ENCODE measurements at regions not wholly inside any gene's neighbourhood (a gene's known extent, or its start where the extent isn't known, plus 50 kb on each side); places are given as distances from the start of the nearest gene placed in this dataset.
A peak's percentile ranks its signal among the peaks of the same experiment; 100 is the strongest.

DNA sequence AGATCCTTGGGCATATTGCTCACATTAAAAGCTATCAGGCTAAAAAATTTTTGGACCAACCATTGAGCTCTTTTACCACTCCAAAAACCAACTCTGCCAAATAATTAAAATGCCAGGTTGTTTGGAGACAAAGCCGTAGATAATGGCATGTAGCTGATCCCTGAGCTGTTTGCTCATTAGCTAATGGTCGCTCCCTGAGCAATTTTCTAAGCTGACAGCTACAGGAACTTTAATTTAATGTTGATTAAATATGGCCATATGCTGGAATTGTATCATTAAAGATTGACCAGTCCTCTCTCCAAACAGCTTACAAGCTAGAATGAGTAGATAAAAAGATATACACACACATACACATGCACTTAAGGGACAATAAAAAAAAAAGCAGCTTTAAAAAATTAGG is 216.2 kb upstream of the ARHGAP20 start:
- no peak for DNase-seq (ENCODE audit: low spot score)

DNA sequence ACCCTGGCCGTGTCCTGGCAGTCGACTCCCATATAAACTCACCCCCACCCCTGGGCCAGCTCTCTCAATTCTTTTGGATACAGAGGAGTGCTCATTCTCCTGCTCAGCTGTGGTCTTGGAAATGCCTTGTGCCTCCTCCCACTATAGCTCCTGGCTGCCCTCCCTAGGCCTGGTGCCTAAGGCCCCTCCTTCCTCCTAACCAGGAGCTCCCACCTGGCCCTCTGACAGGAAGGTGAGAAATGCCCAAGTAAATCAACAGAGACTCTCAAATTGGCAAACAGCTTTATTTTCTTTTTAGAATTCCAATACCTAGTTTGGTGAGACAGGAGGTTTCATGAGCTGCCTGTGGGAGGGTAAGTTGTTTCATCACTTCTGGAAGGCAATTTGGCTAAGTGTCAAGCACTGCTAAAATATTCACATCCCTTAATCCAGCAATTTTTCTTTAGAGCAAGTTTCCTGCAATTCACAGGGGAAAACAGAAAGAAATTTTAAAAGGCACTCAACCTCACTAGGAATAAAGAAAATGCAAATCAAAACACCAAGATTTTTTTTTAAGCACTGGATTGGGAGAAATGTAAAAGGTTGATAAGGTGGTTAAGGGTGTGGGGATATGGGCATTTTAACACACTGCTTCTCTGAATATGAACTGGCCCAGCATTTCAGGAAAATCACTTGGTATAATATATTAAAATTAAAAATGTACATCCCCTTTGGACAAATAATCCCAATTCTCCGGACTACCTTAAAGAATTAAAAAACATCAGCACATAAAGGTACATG is 209.7 kb upstream of the ARHGAP20 start:
- DNase-seq (ENCODE audit: low spot score) = no peak

DNA sequence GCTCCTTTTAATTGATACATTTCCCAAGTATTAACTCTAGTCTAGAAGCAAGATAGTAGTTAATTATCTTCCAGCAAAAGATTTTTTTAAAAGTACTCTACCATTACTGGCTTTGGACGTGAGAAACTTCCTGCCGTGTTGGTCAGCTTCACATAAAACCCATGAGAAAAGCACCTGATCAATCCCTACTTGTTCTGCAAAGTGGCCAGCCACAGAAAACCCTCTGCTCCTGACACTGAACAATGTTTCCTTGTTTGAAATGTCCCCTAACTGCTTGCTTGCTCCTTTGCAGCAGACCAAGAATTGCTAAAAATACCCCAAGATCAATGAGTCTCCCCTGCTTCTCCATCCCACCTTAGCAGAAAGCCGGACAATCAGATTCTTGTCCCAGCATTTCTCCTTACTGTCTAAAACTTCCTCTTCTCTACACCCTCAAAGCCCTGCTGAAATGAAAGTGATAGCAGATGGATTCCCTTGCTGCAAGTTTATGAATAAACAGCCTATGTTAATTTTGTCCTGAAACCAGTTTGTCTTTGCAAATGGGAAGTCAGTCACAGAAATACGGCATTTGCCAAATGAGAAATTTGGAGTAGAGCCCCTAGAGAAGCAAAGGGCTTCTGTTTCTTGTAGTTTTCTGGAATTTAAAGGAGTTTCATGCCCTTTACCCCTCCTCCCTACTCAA is 207.1 kb upstream of the ARHGAP20 start:
- no peak for DNase-seq (ENCODE audit: low spot score)

DNA sequence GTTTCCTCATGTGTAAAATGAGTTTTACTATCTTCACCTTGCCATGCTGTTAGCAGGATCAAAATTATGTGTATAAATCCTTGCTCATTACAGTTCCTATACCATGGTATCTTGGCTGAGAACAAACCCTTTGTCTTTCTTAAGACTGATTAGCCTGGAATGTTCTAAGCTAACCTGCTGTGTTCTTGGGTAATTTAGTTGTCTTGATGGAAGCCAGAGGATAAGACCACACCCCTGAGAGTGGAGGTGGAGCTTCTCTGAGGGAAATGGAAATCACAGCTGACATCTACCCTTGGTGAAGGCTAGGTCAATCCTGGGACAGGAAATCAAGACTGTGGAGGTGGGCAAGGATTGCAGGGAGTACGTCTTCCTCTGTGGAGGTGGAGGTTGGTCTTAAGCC is 206.1 kb upstream of the ARHGAP20 start:
- DNase-seq (ENCODE audit: low spot score) = no peak

DNA sequence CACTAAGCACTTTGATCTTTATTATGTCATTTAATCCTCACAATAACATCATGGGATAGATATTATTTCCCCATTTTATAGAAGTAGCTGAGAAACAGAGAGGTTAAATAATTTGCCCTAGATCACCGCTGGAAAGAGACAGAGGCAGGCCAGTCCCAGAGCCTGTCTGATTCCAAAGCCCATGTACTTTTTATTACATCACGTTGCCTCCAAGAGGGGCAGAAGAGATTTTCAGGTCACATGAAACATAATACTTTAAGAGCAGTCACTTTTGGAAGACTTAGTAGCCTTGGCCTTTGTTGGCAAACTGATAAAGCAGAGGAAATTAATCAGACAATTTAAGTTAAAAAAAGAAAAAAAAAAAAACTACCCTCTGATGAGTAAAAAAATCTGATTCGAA is 200.2 kb upstream of the ARHGAP20 start:
- no peak for DNase-seq (ENCODE audit: low spot score)

DNA sequence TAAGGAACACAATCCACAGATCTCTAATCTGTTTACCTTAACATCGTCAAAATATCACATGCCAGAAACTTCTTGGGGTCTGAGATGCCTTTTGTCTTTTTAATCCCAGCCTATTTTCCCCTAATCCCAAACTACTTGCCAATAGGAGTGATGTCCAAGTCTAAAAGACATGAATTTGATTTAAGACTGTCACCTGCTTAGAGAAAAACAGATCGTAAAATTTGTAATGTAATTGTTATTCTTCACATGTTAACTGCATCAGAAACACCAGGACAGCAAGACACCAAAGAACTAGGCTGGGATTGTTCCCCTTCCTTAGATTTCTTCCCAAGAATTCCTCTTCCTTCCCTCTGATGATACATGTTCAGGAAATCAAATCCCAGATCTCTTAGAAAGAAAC is 198.1 kb upstream of the ARHGAP20 start:
- DNase-seq (ENCODE audit: low spot score) = no peak

DNA sequence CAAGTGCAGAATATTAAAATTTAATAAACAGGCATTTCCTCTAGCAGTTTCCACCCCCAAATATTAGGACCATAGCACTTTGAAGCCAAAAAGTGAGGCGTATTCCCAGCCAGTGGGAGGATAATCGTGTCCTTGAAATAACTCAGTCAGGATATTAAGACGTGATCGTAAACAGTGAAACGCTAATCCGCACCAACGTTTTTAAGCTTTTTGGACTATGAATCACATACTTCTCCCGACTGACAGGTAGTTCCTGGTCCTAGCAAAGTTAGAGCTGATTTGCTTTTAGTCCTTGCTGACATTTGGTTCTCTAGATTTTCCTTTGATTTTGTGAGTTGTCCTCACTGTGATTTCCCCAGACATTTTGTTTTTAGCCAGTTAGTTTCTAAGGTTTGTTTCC is 197.1 kb upstream of the ARHGAP20 start:
- no peak for DNase-seq (ENCODE audit: low spot score)

DNA sequence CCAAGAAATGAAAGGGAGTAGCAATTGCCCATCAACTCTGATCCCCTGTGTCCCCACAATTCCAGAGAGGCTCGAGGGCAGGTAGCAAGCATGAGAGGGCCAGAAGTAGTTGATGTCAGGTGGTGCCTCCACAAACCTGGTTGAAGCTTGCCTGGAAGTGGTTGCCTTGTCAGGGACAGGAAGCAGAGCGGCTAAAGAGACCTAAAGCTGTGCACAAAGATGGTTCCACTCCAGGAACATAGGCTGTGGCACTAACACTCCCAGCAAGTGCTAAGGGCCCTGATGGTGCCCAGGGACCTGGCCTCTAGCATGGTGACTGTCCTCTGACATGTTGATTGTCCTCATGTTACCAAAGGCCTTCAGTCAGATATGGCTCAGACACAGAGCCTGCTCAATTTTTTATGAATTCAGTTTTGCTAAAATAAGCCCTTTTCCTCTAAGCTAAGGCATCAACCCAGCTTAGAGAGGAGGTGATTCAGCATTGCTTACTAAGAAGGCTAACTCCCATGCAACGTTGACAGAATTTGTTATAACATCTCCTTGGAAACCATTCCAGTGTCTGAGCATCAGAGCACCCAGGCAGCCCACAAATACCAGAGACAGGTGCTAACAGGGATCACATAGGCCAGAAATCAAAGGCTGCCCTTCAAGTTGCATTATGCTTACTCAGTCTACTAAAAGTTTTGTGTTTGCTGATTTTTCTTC is 196.3 kb upstream of the ARHGAP20 start:
- peak; percentile 58 for DNase-seq (ENCODE audit: low spot score)

DNA sequence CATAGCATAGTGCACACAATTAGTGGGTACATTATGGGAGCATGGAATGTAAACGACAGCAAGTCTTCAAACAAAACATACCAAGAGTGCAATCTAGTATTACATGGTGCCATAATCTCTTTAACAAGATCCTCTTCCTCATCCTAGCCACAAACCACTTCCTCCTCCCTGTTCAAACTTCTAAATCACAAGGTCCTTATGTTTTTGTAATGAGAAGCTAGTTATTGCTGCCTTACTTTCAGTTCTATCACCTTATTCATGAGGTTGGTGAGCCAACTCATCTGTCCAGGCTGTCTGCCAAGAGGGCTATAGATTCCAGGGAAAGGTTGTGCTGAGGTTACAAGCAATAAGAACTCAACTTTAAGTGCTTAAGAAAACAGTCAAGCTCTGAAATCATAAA is 195.4 kb upstream of the ARHGAP20 start:
- DNase-seq (ENCODE audit: low spot score) = peak; percentile 34

DNA sequence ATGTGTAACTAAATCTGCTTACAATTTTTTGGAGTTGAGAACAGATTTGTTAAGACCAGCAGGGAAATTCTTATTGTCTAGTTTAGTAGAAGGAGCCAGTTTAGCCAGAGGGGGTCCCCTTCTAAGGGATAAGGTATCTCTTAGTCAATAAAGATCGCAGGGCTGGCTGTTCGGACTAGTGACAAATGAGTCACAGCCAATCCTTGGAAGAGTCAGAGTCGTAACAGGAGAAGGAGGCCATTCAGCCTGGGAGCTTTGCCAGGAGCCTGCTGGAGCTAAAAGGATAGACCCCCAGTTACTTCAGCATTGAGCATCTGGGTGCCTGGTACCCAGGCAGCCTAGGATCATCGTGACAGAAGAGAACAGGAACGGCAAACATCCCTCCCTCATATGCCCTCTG is 191.6 kb upstream of the ARHGAP20 start:
- DNase-seq (ENCODE audit: low spot score) = no peak

DNA sequence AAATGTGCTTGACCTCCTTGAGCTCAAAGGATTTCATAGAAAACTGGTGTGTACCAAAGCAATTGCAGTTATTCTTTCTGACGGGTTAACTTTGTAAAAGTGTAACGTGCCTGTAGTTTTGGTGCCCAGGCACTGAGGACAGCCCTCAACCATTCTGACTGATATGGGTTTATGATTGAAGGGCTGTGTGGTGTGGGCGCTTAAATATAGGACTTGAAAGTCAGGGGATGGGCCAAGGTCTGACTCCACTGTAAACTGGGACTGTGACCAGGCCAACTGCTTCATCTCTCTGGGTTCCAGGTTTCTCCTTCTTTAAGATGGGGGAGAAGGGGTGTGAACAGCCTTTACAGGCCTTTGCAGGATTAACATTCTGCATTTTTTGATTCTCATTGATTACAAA is 191.1 kb upstream of the ARHGAP20 start:
- DNase-seq (ENCODE audit: low spot score) = no peak

DNA sequence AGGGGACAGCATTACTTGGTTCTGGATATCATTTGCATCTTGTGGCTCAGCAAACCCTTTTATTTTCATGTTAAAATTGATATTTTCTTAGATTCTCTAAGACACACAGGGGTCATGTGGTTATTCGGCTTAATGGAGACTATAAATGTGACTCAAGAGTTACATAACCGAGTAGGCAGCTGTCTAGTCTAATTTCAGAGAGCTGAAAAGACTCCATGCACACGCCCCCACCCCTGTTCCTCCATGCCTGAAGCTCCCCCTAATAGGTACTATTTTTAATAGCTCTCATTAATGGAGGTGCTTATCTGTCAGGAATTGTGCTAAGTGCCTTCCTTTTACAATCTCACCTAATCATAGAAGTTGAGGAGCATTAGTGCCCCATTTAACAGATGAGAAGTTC is 189.2 kb upstream of the ARHGAP20 start:
- DNase-seq (ENCODE audit: low spot score) = no peak

DNA sequence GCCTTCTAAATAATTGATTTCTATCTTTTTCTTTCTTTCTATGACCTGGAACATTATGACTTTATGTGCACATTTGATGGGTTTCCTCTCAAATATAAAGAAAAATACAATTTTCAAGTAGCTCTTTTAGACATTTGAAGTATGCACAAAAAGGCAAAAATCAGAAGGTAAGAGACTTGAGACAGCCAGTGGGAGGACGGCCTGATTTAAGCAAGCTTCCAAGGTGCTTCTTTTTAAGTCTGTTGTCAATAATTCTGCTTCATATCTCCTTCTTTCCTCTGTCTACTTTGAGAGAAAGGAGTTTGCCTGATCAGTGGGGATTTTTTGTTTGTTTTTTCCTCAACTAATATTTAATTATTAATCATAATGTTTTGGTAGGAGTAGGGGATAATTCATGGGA is 188.2 kb upstream of the ARHGAP20 start:
- no peak for DNase-seq (ENCODE audit: low spot score)

DNA sequence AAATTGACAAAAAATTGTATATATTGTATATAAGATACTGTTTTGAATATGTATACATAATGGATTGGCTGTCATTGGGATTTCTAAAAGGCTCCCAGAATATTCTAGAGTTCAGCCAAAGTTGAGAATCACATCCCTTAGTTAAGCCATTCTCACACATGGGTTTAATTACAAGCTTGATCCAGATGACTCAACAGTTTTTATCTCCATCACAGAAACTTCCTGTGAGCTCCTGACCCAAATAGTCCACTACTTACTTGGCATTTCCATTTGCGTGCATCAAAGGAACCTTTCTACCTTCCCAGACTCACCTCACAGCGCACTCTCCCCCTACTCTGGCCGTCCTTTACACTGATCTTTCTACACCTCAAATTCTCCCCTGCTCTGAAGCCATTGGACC is 184.8 kb upstream of the ARHGAP20 start:
- DNase-seq (ENCODE audit: low spot score) = peak; percentile 77

DNA sequence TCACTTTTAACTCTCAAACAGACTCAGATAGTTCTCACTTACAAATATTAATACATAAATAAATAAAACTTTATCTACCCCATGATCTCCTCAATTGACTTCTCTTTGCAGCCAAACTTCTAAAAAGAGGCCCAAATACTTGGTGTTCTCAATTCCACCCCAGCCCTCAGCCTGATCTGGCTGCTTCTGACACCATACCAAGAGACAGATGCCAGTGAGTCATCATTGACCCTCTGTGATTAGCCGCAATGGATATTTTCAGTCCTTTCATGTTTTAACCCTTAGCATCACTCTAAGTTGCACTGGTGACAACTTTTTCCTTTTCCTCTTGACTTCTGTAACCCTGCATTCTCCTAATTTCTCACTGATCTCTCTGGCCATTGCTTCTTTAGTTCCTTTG is 184.1 kb upstream of the ARHGAP20 start:
- peak; percentile 79 for DNase-seq (ENCODE audit: low spot score)

DNA sequence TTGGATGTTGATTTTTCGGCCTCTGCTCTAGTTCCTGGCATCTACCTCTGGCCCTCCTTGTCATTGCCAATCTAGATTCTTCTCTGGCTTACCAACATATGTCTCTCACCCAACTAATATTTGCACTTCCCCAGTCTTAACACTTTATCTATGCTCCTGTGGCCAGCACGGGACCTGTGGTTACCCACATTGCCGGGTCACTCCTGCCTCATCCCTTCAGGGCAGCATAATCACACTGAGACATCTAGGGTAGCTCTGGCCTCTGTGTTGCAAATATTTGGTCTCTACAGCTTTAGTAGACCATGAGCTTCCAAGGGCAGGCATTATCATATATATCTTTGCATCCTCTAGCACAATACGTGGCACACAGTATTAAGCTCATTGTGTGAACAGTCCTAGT is 182.0 kb upstream of the ARHGAP20 start:
- no peak for DNase-seq (ENCODE audit: low spot score)

DNA sequence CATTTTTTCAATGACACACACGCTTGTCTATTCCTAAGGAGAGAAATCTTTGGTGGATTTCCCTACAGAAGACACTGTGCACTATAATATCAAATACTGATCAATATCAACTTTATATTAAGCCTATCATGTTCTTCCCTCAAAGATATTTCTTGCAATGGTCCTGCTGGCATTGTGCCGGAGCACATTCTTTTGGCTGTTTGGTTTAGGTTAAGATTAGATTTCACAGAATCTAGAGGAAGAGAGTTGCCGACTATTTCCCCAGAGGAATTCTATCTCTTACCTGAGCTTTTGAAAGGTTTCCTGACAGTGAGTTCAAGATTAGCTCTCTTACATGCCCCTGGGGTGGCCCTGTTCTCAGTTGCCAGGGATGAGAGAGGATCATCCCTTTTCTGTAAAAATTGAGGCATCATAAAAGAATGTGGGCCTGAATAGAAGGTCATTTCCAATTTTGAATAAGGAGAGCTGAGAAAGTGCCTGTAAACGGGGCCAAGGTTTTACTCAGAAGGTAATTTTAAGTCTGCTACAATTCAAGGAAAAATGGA is 180.6 kb upstream of the ARHGAP20 start:
- no peak for DNase-seq (ENCODE audit: low spot score)

DNA sequence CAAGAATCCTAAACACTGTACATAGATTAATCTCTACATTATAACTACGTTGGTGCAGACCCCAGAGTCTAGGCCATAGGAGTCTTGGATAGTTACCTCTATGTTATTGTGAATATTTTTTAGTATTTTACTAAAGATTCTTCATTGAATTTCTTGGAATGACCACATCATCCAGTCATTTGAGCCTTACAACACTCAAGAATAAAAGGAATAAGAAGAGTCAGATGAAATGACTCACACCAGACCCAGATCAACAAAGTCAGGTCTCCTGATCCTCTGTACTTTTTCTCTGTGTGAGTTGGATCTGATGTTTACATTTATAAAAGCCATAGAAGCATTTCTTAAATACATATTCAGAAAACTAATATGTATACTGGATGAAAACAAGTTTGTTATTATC is 179.2 kb upstream of the ARHGAP20 start:
- DNase-seq (ENCODE audit: low spot score) = peak; percentile 35

DNA sequence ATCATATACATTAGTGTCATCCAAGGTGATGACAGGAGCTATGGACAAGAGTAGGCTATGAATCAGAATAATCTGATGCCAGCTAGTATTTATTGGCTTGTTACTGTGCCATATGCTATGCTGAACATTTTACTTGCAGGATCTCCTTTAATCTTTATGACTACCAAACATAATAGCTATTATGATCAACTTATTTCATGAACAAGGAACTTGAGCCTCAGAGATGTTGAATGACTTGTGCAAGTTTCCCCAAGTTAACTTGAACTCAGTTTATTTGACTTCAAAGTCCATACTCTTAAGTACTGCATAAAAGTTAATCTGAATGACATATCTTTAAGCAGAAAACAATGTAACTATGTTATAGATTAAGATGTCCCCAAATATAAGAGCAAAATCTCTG is 178.8 kb upstream of the ARHGAP20 start:
- no peak for DNase-seq (ENCODE audit: low spot score)

DNA sequence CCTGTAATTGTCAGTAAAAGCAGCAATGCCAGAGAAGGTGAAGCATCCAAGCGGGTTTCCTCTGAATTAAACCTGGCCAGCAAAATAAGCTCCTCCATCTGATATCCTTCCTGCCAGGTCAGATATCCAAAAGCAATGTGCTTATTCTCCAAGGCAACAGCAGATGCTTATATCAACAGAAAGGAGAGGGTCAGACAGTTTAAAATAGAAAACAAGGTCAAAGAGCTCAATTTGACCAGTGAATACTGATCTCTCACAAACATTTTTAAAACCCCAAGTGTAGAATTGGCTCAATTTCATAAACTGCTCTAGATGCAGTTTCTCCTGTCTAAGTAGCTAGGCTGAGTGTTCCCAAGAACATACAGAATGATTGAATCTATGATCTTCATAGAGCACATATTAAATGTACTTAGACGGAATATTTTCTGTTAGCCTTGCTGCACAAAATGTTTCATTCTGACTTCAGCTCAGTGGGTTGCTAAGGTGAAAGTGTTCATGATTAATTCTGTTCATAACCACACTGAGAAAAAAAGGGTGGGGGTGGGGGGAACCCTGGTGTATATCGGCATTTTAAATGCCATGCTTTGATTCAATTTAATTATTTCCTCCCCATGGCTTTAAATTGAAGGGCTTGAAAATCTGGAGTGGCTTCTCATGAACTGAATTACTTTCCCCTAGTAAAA is 174.2 kb upstream of the ARHGAP20 start:
- no peak for DNase-seq (ENCODE audit: low spot score)

DNA sequence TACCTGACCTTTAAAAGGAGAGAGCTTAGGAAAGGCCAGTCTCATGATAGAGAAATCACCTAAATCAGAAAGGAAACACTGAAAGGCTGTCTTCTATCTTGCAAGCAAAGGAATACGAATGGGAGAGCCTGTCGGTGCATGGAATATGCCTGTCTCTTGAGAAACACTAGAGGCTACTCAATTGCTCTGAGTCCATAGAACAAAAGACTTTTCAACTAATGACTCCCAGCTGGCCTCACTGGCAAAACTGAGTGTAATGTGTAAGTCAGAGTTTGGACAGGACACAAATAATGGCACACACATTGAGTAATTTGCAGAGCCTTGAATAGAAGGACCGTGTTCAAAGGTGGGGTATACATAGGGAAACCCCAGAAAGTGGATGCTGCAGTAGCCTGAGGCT is 171.0 kb upstream of the ARHGAP20 start:
- DNase-seq (ENCODE audit: low spot score) = no peak

DNA sequence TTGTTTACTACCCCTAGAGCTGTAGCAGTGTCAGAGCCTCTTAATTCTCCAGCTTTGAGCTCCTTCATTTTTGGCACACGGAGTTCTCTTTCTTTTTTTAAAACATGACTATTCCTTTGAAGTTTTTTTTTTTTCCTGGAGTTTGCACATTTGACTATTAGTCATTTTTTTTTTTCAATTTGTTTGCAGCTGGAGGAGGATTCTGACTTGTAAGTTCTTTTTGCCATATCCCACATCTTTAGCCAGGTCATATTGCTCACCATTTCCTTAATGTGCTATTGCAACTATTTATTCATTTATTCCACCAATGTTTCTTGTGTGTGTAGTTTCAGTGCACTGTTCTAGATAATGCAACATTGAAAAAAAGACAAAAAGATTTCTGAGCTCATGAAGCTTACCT is 166.3 kb upstream of the ARHGAP20 start:
- no peak for DNase-seq (ENCODE audit: low spot score)

Measured in AG08395 (cell line).